GM19351 (cell line): ENCODE measurements at regions not wholly inside any gene's neighbourhood (a gene's known extent, or its start where the extent isn't known, plus 50 kb on each side); places are given as distances from the start of the nearest gene placed in this dataset.

Source experiments
- ATAC-seq: cut with Tn5 transposase; IDR thresholded peaks from one replicate; pipeline ENCODE4 v1.9.1; 2021; ENCODE audit warnings: mild to moderate bottlenecking, moderate library complexity; ENCODE audit not compliant: unreplicated experiment

DNA sequence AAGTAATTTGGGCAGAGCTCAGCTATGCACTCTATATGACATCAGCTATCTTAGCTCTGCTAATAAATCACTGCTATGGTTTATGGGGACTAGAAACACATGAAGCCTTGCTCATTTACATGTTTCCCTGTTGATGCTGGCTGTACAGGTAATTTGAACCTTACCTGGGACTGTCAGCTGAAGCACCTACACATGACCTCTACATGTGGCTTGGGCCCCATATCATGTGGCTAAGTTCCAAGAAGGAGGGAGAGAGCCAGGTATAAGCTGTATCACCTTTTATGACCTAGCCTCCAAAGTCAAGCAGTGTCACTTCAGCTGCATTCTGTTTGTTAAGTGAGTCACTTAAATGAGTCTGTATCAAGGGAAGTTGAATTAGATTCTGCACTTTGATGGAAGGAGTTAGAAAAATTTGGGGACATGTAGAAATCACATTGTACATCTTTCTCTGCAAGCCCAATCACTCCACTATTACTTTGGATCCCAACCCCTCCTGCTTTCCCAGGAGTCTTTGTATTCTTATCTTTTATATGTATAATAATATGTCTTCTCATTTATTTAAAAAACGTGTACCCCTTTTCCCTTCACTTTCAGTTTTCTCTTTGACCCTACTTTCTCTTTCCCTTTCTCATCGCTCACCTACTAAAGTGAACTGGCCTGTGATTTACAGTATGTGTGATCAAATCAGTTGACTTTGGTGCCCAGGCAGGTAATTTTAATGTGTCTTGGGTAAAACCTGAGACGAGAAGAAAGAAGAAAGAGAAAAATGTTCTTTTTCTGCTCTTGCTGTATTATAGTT, 53.4 kb upstream of the PRKACB start:
- peak; percentile 72 for ATAC-seq

DNA sequence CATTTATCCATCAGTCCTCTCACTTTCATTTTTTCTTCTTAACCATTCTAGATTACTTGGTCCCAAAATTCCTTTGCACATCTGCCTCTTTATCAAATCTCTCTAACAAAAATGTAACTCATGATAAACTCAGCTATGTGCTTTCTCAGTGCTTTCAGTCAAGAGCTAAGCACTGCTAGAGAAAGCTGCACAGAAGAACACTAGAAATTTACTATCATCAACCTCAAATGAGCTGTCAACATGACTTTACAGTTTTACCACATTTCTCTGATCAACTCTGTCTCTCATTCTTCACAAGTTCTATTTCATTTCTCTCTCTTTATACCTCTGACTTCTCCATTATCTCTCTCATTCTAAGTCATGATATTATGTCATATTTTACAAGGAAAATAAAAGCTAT, 54.2 kb upstream of the PRKACB start:
- no peak for ATAC-seq

- ATAC-seq: no peak
Observed at GRCh38 chr1:84089465-84089864, 54.6 kb upstream of the PRKACB start.

DNA sequence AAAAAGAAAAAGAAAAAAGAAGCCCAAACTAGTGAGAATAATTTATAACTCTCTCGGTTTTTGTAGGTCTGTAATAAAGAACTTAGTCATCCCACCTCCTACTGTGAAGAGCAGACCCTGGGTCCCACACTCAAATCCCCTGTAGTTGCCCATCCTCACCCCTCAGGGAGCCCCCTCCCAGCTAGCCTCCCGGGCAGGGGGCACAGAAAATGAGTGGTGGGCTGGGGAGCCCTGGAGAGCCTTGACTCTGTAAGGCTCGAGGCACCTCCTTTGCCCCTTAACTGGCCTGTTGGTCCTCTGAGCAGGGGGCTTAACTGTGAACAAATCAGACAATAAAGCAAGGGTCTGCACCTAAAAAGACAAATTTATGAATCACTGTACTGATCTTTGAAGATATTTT, 57.5 kb upstream of the PRKACB start:
- no peak for ATAC-seq

DNA sequence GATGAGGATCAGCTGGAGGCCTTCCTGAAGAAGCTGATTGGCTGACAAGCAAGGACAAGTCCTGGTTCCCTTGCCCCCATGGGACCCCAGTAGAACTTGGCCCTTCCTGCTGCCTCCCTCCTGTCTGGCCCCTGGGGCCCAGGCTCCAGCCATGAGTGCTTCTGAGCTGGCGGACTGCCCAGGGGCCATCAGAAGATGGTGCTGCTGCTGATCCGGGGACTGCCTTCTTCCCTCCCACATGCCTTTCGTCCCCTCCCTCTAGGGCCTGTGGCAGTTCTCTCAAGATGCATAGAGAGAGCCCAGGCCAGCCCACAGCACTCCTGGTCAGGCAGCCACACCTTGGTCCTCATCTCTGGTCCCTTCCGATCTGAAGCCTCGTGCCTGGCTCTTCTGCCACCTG, 57.9 kb upstream of the PRKACB start:
- no peak for ATAC-seq

GRCh38 chr1:84083307-84083706, 60.8 kb upstream of the PRKACB start:
- ATAC-seq: no peak

GRCh38 chr1:84078842-84079202, 65.2 kb upstream of the PRKACB start:
- no peak for ATAC-seq

DNA sequence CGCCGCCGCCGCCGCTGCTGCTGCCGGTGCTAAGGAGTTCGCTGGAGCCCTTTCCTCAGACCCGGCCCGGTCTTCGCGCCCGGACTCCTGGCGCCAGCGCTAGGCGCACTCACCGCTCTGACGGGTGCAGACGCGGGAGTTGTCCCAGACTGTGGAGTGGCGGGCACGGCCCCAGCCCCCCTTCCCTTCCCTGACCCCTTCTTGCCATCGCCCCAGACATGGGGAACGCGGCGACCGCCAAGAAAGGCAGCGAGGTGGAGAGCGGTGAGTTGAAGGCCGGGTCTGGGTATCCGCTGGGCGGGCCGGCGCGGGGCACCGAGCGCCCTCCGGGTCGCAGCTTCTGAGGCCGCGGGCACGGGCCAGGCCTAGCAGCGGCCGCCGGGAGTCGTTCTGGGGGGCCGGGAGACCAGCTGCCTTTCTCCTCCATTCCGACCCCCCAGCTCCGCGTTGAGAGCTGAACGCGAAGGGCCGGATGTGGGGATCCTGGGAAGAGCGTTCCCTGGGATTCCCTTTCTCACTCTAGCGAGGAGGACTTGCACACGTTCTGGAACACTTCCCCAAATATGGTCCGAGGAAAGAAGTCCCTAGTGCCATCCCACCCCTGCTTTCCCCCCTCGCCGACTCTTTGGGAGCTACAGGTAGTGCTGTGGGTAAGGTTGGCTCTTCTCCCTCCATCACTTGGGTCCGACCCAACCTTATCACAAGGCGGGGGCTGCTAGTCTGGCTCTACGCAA, 65.8 kb upstream of the PRKACB start:
- ATAC-seq: peak; percentile 38

GRCh38 chr1:84077476-84078107, 66.5 kb upstream of the PRKACB start:
- peak; percentile 89 for ATAC-seq

- ATAC-seq: no peak
Observed at GRCh38 chr1:84073266-84073665, 70.8 kb upstream of the PRKACB start.

- ATAC-seq: no peak
Observed at GRCh38 chr1:84069236-84069845, 70.4 kb upstream of the TTLL7 start.

DNA sequence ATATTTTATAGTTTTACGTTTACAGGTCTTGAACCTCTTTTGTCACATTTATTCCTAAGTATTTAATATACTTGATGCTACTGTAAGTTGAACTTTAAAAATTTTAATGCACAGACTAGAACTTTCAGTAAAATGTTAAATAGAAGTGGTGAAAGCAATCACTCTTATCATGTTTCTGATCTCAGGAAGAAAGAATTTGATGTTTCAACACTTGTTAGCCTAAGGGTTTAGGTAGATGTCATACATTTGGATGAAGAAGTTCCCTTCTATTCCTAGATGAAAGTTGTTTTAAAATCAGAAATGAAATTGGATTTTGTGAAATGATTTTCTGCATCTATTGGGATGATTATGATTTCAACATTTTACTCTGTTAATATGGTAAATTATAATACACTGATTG, 63.6 kb upstream of the TTLL7 start:
- ATAC-seq: no peak

DNA sequence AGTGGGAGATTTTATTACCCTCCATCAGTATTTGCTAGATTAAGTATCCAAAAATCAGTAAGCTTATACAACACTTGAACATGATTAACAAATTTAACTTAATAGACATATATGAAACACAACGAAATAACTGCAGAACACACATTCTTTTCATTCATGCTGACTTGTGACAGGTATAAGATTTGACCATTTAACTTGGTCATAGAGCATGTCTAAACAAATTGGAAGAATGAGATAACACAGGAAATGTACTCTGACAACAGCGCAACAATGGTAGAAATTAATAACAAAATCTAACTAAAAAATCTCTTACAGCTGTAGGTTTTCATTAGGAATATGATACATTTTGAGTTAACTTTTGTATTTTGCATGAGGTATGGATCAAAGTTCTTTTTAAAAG, 62.4 kb upstream of the TTLL7 start:
- no peak for ATAC-seq

- no peak for ATAC-seq
Observed at GRCh38 chr1:84060781-84061180, 61.8 kb upstream of the TTLL7 start.

DNA sequence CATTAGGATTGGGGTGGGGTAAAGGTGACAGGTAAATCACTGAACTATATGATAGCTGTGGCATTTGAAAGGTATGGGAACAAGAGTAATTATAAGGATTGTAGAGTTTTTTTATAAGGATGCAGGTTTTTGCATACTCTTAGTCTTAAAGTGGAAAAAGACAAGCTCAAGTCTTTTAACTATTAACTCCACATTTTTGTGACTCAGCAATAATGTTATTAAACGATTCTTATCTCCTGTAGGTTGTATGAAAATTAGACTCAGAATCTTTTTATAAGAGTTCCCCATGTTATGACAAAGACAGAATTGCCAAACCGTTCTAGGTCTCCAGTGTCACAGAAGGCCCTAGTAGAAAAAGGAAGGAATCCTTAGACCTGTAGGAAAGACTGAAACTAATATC, 49.9 kb upstream of the TTLL7 start:
- no peak for ATAC-seq
